ENCODE measurements at regions not wholly inside any gene's neighbourhood (a gene's known extent, or its start where the extent isn't known, plus 50 kb on each side); places are given as distances from the start of the nearest gene placed in this dataset.

DNA sequence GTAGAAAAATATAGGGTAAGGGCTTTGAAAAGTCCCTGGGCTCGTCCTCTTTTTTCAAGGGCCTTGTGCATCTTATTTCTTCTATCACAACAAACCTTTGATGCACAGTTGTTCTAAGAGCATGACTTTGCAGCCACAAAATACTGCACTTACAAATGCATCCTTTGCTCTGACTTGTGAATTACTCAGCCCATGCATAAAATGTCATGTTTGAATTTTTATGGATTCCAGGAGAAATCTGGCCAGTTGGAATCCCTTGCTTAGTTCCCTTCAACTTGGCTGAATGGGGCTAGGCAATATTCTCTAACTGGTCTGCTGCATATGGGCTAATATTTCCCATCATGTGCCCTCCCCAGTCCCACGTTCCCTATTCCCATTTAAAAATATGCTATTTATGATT is 523.9 kb upstream of the RGMA start:
- no peaks in the 10 kb centered on the region for H3K9me3 Mint-ChIP-seq
- peaks cover 4% of the 10 kb centered on the region for H3K27me3 Mint-ChIP-seq
- H3K27ac Mint-ChIP-seq, result no peak overlapping the region
- intact Hi-C loops (cut with micrococcal nuclease), result no loop called here
- no peaks in the 10 kb centered on the region for H3K36me3 Mint-ChIP-seq (ENCODE audit: low read depth)
- H3K4me3 Mint-ChIP-seq, result no peak overlapping the region
- no peaks in the 10 kb centered on the region for H3K4me1 Mint-ChIP-seq
- DNase-seq, result no peak

GRCh38 chr15:93610944-93611343 is 521.9 kb upstream of the RGMA start:
- H3K27me3 Mint-ChIP-seq, result no peaks in the 10 kb centered on the region
- H3K27ac Mint-ChIP-seq, result no peak overlapping the region
- H3K4me1 Mint-ChIP-seq, result no peaks in the 10 kb centered on the region
- H3K9me3 Mint-ChIP-seq, result no peaks in the 10 kb centered on the region
- no peak for DNase-seq
- no peak overlapping the region for H3K4me3 Mint-ChIP-seq
- no peaks in the 10 kb centered on the region for H3K36me3 Mint-ChIP-seq (ENCODE audit: low read depth)
- intact Hi-C loops (cut with micrococcal nuclease), result no loop called here

DNA sequence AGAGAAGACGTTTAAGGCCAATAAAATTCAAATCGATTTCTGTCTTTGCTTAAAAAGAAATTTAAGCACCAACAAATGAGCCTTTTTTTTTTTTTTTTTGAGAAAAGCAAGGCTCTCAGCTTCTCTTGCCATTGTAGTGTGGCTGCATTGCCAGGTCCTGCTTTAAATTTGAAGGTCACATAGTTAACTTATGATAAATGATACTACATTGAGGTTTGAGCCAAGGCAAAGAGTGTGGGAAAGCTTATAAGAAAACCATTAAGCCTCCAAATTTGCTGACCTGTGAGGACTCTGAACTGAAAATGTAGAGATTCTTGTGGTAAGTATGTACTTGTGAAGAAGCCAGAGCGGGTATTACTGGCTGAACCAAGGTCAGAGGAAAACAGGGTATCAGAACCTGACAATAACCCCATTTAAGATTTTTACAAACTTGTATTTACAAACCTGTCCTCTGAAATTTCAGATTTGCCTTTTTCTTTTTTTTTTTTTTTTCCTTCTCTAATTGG is 519.7 kb upstream of the RGMA start:
- Mint-ChIP-seq H3K4me3 (no peak overlapping the region), H3K27me3 (no peaks in the 10 kb centered on the region), H3K9me3 (no peaks in the 10 kb centered on the region), H3K4me1 (no peaks in the 10 kb centered on the region), H3K27ac (no peak overlapping the region), H3K36me3 (ENCODE audit: low read depth) (no peaks in the 10 kb centered on the region)
- intact Hi-C loops (cut with micrococcal nuclease), result no loop called here
- DNase-seq, result no peak

- no peaks in the 10 kb centered on the region for H3K9me3 Mint-ChIP-seq
- H3K4me1 Mint-ChIP-seq, result no peaks in the 10 kb centered on the region
- no peak overlapping the region for H3K27ac Mint-ChIP-seq
- H3K27me3 Mint-ChIP-seq, result no peaks in the 10 kb centered on the region
- no peak overlapping the region for H3K4me3 Mint-ChIP-seq
- intact Hi-C loops (cut with micrococcal nuclease), result no loop called here
- H3K36me3 Mint-ChIP-seq (ENCODE audit: low read depth), result no peaks in the 10 kb centered on the region
- DNase-seq, result no peak
Observed at GRCh38 chr15:93603550-93603949, 514.5 kb upstream of the RGMA start.

GRCh38 chr15:93587059-93587521 is 498.1 kb upstream of the RGMA start:
- intact Hi-C loops (cut with micrococcal nuclease), result no loop called here
- no peak for DNase-seq
- no peak overlapping the region for H3K4me3 Mint-ChIP-seq
- no peaks in the 10 kb centered on the region for H3K4me1 Mint-ChIP-seq
- no peaks in the 10 kb centered on the region for H3K36me3 Mint-ChIP-seq (ENCODE audit: low read depth)
- H3K27me3 Mint-ChIP-seq, result no peaks in the 10 kb centered on the region
- no peaks in the 10 kb centered on the region for H3K9me3 Mint-ChIP-seq
- no peak overlapping the region for H3K27ac Mint-ChIP-seq

DNA sequence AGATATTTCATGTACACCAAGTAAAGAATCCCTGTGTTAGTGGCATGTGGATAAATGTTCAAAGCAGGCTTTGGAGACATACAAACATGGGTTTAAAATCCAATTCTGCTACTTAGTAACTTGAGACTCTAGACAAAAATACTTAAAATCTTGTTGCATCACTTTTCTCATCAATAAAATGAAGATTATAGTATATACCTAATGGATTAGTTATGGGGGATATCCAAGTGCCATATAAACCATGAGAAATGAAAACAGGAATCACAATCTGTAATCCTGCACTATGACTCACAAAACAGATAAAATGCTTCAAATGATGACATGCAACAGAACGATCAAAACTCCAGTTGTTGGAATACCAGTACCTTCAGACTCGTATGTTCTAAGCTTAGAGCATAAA is 496.0 kb upstream of the RGMA start:
- DNase-seq, result no peak
- H3K4me3 Mint-ChIP-seq, result no peak overlapping the region
- H3K36me3 Mint-ChIP-seq (ENCODE audit: low read depth), result no peaks in the 10 kb centered on the region
- H3K27me3 Mint-ChIP-seq, result no peaks in the 10 kb centered on the region
- H3K27ac Mint-ChIP-seq, result no peak overlapping the region
- H3K4me1 Mint-ChIP-seq, result no peaks in the 10 kb centered on the region
- intact Hi-C loops (cut with micrococcal nuclease), result no loop called here
- H3K9me3 Mint-ChIP-seq, result no peaks in the 10 kb centered on the region

GRCh38 chr15:93583968-93584367 is 495.0 kb upstream of the RGMA start:
- Mint-ChIP-seq H3K27me3 (no peaks in the 10 kb centered on the region), H3K27ac (no peak overlapping the region), H3K4me1 (no peaks in the 10 kb centered on the region), H3K4me3 (no peak overlapping the region), H3K36me3 (ENCODE audit: low read depth) (no peaks in the 10 kb centered on the region), H3K9me3 (no peaks in the 10 kb centered on the region)
- intact Hi-C loops (cut with micrococcal nuclease), result no loop called here
- no peak for DNase-seq

- Mint-ChIP-seq H3K27me3 (no peaks in the 10 kb centered on the region), H3K36me3 (ENCODE audit: low read depth) (no peaks in the 10 kb centered on the region), H3K9me3 (no peaks in the 10 kb centered on the region), H3K4me3 (no peak overlapping the region), H3K4me1 (no peaks in the 10 kb centered on the region), H3K27ac (no peak overlapping the region)
- DNase-seq, result no peak
- intact Hi-C loops (cut with micrococcal nuclease), result no loop called here
Observed at GRCh38 chr15:93583552-93583951, 494.5 kb upstream of the RGMA start.

DNA sequence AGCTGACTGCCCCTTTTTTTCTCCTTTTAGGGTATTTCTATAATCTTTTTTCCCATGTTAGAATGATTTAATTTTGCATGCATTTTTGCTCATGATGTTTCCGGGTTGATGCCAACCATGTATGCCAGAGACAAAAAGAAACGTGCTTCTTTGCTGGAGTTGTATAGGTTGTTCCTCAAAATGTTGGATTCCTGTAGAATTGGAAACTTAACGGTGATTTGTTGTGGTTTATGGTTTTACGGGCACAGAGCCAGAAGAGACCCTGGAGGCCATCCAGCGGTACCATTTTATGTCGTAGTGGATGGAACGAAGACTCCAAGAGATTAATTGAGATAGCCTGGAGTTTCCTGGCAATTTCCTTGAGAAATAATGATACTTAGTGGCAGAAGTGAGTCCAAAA is 481.5 kb upstream of the RGMA start:
- H3K9me3 Mint-ChIP-seq, result no peaks in the 10 kb centered on the region
- no peak overlapping the region for H3K27ac Mint-ChIP-seq
- no peaks in the 10 kb centered on the region for H3K36me3 Mint-ChIP-seq (ENCODE audit: low read depth)
- intact Hi-C loops (cut with micrococcal nuclease), result no loop called here
- H3K4me3 Mint-ChIP-seq, result no peak overlapping the region
- H3K27me3 Mint-ChIP-seq, result peaks cover 3% of the 10 kb centered on the region
- no peak for DNase-seq
- peaks cover 2% of the 10 kb centered on the region for H3K4me1 Mint-ChIP-seq

DNA sequence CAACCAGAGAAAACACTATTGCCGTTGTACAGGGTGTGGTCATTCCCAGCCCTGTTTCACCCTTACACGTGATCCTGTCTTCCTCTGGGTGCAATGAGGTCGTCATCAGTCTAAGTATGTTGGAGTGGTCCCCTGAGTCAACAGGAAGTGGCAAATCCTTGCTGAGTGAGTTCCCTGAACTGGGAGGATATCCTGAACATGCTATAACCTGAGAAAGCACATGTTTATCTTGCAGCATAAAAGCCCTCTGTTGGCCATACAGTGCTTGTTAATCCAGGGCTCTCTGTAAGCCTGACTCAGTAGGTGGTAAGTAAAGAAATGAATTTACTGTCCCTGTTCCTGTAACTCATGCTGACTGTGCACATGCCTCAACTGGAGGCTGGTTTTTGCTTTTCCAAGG is 477.8 kb upstream of the RGMA start:
- intact Hi-C loops (cut with micrococcal nuclease), result no loop called here
- Mint-ChIP-seq H3K4me1 (peaks cover 2% of the 10 kb centered on the region), H3K36me3 (ENCODE audit: low read depth) (no peaks in the 10 kb centered on the region), H3K4me3 (no peak overlapping the region), H3K27ac (no peak overlapping the region), H3K27me3 (no peaks in the 10 kb centered on the region), H3K9me3 (no peaks in the 10 kb centered on the region)
- DNase-seq, result no peak

- no peaks in the 10 kb centered on the region for H3K9me3 Mint-ChIP-seq
- H3K27me3 Mint-ChIP-seq, result no peaks in the 10 kb centered on the region
- H3K4me3 Mint-ChIP-seq, result no peak overlapping the region
- no peak for DNase-seq
- no peak overlapping the region for H3K27ac Mint-ChIP-seq
- no peaks in the 10 kb centered on the region for H3K36me3 Mint-ChIP-seq (ENCODE audit: low read depth)
- H3K4me1 Mint-ChIP-seq, result peaks cover 2% of the 10 kb centered on the region
- intact Hi-C loops (cut with micrococcal nuclease), result no loop called here
Observed at GRCh38 chr15:93565201-93565600, 476.2 kb upstream of the RGMA start.

- intact Hi-C loops (cut with micrococcal nuclease), result no loop called here
- no peak for DNase-seq
- Mint-ChIP-seq H3K9me3 (no peaks in the 10 kb centered on the region), H3K36me3 (ENCODE audit: low read depth) (no peaks in the 10 kb centered on the region), H3K4me1 (peaks cover 2% of the 10 kb centered on the region), H3K27ac (no peak overlapping the region), H3K27me3 (no peaks in the 10 kb centered on the region), H3K4me3 (no peak overlapping the region)
Observed at GRCh38 chr15:93563218-93563617, 474.2 kb upstream of the RGMA start.

- no peaks in the 10 kb centered on the region for H3K9me3 Mint-ChIP-seq
- peaks cover 2% of the 10 kb centered on the region for H3K4me1 Mint-ChIP-seq
- intact Hi-C loops (cut with micrococcal nuclease), result no loop called here
Observed at GRCh38 chr15:93562395-93563123, 473.5 kb upstream of the RGMA start.

DNA sequence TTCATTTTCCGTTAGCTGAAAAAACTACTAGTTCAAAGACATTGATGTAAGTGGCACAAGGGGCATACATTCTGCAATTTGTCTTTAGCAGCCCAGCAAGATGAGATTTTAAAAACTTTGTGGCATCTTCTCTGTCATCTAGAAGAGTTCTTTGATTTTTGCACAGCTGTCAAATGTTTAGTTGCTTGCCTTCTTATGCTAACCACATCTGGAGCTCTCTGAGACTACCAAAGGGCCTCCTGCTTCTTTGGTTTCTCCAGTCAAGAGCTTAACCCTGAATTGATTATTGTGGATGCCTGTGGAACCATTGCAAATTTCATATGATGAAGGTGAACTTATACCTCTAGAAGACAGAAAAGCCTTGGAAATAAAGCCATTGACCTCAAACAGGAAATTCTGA is 468.7 kb upstream of the RGMA start:
- no peaks in the 10 kb centered on the region for H3K36me3 Mint-ChIP-seq (ENCODE audit: low read depth)
- intact Hi-C loops (cut with micrococcal nuclease), result no loop called here

More at GRCh38 chr15:93562395-93563123, 473.5 kb upstream of the RGMA start:
- H3K27me3 Mint-ChIP-seq, result no peaks in the 10 kb centered on the region
- no peaks in the 10 kb centered on the region for H3K36me3 Mint-ChIP-seq (ENCODE audit: low read depth)
- H3K4me3 Mint-ChIP-seq, result no peak overlapping the region
- no peak for DNase-seq
- H3K27ac Mint-ChIP-seq, result no peak overlapping the region

More for the DNA sequence above, 468.7 kb upstream of the RGMA start:
- Mint-ChIP-seq H3K9me3 (no peaks in the 10 kb centered on the region), H3K4me3 (no peak overlapping the region), H3K4me1 (no peaks in the 10 kb centered on the region), H3K27me3 (peaks cover 2% of the 10 kb centered on the region), H3K27ac (no peak overlapping the region)
- no peak for DNase-seq

Measured in activated CD4-positive, alpha-beta T cell treated with anti-CD3 and anti-CD28 coated beads, Interleukin-2, amount 10 ng/mL, durations not matched to agents 24 days and 14 days (primary cell).